ENCODE measurements at regions not wholly inside any gene's neighbourhood (a gene's known extent, or its start where the extent isn't known, plus 50 kb on each side); places are given as distances from the start of the nearest gene placed in this dataset.

DNA sequence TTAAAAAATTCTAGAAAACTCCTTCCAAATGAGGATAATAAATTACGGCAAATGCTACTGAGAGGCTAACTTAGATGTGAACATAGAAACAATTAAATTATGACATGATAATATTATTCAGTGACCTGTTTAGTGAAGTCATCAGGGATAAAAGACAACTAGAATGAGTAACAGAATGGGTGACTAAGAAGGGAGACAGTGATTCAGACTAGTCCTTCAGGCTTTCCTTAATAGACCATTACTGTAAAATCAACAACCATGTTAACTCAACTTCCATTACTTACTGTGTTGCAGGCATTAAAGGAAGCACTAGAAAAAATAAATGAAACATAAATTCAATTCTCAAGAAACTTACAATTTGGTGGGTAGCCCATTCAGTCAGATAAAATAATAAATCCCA, 543.9 kb upstream of the LRFN5 start:
- TF ChIP-seq, protein P1, sequence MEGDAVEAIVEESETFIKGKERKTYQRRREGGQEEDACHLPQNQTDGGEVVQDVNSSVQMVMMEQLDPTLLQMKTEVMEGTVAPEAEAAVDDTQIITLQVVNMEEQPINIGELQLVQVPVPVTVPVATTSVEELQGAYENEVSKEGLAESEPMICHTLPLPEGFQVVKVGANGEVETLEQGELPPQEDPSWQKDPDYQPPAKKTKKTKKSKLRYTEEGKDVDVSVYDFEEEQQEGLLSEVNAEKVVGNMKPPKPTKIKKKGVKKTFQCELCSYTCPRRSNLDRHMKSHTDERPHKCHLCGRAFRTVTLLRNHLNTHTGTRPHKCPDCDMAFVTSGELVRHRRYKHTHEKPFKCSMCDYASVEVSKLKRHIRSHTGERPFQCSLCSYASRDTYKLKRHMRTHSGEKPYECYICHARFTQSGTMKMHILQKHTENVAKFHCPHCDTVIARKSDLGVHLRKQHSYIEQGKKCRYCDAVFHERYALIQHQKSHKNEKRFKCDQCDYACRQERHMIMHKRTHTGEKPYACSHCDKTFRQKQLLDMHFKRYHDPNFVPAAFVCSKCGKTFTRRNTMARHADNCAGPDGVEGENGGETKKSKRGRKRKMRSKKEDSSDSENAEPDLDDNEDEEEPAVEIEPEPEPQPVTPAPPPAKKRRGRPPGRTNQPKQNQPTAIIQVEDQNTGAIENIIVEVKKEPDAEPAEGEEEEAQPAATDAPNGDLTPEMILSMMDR (IDR thresholded peaks at IDR 0.05; ENCODE audit: borderline replicate concordance, control extremely low read depth, extremely low read depth, insufficient read depth, missing control alignments) = no peak
- in situ Hi-C loops (cut with MboI; ENCODE audit: low sequenced_read_pairs, unreplicated experiment) = no loop called here

DNA sequence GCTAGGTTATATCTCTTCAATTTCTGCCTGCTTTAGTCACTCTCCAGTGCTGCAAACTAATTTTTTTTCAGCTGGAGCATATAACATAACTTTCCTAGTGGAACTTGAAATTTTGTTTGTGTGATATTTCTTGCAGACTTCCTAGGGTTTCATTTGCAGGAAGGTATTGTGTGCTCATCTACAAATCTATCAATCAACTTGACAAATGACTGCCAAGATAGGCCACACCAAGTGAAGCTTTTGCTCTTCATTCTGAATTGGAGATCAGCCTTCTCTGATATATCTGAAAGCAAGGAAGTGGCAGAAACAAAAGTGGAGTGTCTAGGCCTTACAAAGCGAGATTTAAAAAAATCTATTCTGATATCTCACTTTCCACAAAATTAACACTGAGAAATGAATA, 551.1 kb upstream of the LRFN5 start:
- in situ Hi-C loops (cut with MboI; ENCODE audit: low sequenced_read_pairs, unreplicated experiment) = no loop called here
- no peak for DNase-seq (ENCODE audit: low spot score)
- TF ChIP-seq, protein P1 (IDR thresholded peaks at IDR 0.05; ENCODE audit: borderline replicate concordance, control extremely low read depth, extremely low read depth, insufficient read depth, missing control alignments) = no peak

More for the DNA sequence above, 543.9 kb upstream of the LRFN5 start:
- no peak for DNase-seq (ENCODE audit: low spot score)

DNA sequence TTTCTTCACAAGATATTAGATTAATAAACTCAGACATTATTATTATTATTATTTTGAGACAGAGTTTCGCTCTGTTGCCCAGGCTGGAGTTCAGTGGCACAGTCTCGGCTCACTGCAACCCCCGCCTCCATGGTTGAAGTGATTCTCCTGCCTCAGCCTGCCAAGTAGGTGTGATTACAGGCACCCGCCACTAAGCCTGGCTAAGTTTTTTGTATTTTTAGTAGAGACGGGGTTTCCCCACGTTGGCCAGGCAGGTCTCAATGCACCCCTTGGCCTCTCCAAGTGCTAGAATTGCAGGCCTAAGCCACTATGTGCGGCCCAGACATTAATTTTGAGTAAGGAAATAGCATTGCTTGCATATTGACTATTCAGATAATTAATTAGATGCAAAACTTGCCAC, 554.9 kb upstream of the LRFN5 start:
- DNase-seq (ENCODE audit: low spot score) = no peak
- in situ Hi-C loops (cut with MboI; ENCODE audit: low sequenced_read_pairs, unreplicated experiment) = no loop called here
- TF ChIP-seq, protein P1 (IDR thresholded peaks at IDR 0.05; ENCODE audit: borderline replicate concordance, control extremely low read depth, extremely low read depth, insufficient read depth, missing control alignments) = no peak

GRCh38 chr14:41047763-41048162, 558.9 kb upstream of the LRFN5 start:
- in situ Hi-C loops (cut with MboI; ENCODE audit: low sequenced_read_pairs, unreplicated experiment) = no loop called here
- TF ChIP-seq, protein P1 (IDR thresholded peaks at IDR 0.05; ENCODE audit: borderline replicate concordance, control extremely low read depth, extremely low read depth, insufficient read depth, missing control alignments) = no peak

DNA sequence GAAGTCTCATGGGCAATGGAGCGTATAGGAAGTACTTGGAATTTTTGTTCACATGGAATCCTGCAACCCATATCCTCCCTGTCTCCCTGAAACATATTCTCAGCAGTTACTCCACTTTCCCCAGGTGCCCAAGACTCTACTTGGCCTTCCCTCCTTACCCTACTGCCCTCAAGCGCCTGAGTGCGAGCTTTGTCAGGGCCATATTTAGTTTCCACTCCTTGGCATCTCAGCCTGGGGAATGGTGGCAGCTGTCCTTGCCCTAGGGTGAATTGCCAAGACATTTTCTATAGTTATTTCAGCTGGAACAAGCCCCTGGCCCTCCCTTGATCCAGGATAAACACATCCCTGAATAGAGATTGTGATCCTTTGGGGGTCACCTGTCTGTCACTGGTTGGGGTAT, 569.3 kb upstream of the LRFN5 start:
- in situ Hi-C loops (cut with MboI; ENCODE audit: low sequenced_read_pairs, unreplicated experiment) = no loop called here
- TF ChIP-seq, protein P1 (IDR thresholded peaks at IDR 0.05; ENCODE audit: borderline replicate concordance, control extremely low read depth, extremely low read depth, insufficient read depth, missing control alignments) = no peak
- DNase-seq (ENCODE audit: low spot score) = no peak

More at GRCh38 chr14:41047763-41048162, 558.9 kb upstream of the LRFN5 start:
- DNase-seq (ENCODE audit: low spot score) = no peak

DNA sequence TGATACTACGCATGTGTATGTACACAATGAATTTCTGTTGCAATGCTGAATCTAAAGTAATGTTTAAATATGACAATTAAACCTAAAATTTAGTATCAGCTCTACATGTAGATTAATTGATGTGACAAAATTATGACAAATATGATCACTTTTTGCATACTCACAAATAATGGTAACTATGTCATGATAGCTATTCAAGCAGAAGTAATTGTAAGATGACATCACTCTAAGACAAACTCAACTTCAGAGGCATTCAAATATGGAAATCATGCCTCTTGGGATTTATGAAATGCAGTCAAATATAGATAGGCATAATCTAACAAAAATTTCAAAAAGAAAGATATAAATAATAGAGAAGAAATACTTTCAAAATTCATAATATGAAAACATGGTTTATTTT, 571.7 kb upstream of the LRFN5 start:
- no peak for DNase-seq (ENCODE audit: low spot score)
- in situ Hi-C loops (cut with MboI; ENCODE audit: low sequenced_read_pairs, unreplicated experiment) = no loop called here
- TF ChIP-seq, protein P1 (IDR thresholded peaks at IDR 0.05; ENCODE audit: borderline replicate concordance, control extremely low read depth, extremely low read depth, insufficient read depth, missing control alignments) = no peak

DNA sequence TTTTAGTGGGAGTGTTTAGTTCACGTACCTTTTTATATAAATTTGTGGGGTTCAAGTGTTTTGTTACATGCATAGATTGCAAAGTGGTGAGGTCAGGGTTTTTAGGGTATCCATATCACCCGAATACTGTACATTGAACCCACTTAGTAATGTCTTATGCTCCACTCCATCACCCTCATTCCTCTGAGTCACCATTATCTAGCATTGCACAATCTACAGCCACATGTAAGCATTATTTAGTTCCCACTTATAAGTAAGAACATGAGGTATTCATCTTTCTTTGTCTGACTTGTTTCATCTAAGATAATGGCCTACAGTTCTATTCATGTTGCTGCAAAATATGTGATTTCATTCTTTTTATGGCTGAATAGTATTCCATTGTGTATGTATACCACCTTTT, 583.7 kb upstream of the LRFN5 start:
- in situ Hi-C loops (cut with MboI; ENCODE audit: low sequenced_read_pairs, unreplicated experiment) = no loop called here
- TF ChIP-seq, protein P1 (IDR thresholded peaks at IDR 0.05; ENCODE audit: borderline replicate concordance, control extremely low read depth, extremely low read depth, insufficient read depth, missing control alignments) = no peak
- no peak for DNase-seq (ENCODE audit: low spot score)

Measured in GM13976 (cell line).